Glutamatergic neuron (in vitro differentiated cells): ENCODE measurements at regions not wholly inside any gene's neighbourhood (a gene's known extent, or its start where the extent isn't known, plus 50 kb on each side); places are given as distances from the start of the nearest gene placed in this dataset.

Experiments
- DNase-seq: peaks from one replicate; pipeline ENCODE4 v3.0.0; 2022
- H3K27ac Mint-ChIP-seq: one replicate; pipeline ENCODE4 v1.8.0; 2020; ENCODE audit warnings: mild to moderate bottlenecking, mixed read lengths, inconsistent platforms; ENCODE audit not compliant: unreplicated experiment
- H3K27me3 Mint-ChIP-seq: one replicate; pipeline ENCODE4 v1.8.0; 2020; ENCODE audit warnings: mild to moderate bottlenecking, moderate library complexity, mixed read lengths, inconsistent platforms; ENCODE audit not compliant: unreplicated experiment
- H3K36me3 Mint-ChIP-seq: one replicate; pipeline ENCODE4 v1.8.0; 2020; ENCODE audit warnings: mild to moderate bottlenecking, mixed read lengths, inconsistent platforms; ENCODE audit not compliant: unreplicated experiment
- H3K4me1 Mint-ChIP-seq: one replicate; pipeline ENCODE4 v1.8.0; 2020; ENCODE audit warnings: mild to moderate bottlenecking, low read depth, mixed read lengths, inconsistent platforms; ENCODE audit not compliant: unreplicated experiment
- H3K4me3 Mint-ChIP-seq: one replicate; pipeline ENCODE4 v1.8.0; 2020; ENCODE audit warnings: mild to moderate bottlenecking, mixed read lengths, inconsistent platforms; ENCODE audit not compliant: unreplicated experiment
- H3K9me3 Mint-ChIP-seq: one replicate; pipeline ENCODE4 v1.8.0; 2020; ENCODE audit warnings: mild to moderate bottlenecking, moderate library complexity, mixed read lengths, inconsistent platforms; ENCODE audit not compliant: unreplicated experiment
- TF ChIP-seq, protein P1 (sequence below): fragments of 200-600 bp; sonication (generic); IDR thresholded peaks from one replicate; pipeline ENCODE4 v1.5.0; 2021; ENCODE audit not compliant: partially characterized antibody, unreplicated experiment

- no peak overlapping the region for H3K4me3 Mint-ChIP-seq
- H3K27ac Mint-ChIP-seq: no peak overlapping the region
- DNase-seq: no peak
- TF ChIP-seq, protein P1, sequence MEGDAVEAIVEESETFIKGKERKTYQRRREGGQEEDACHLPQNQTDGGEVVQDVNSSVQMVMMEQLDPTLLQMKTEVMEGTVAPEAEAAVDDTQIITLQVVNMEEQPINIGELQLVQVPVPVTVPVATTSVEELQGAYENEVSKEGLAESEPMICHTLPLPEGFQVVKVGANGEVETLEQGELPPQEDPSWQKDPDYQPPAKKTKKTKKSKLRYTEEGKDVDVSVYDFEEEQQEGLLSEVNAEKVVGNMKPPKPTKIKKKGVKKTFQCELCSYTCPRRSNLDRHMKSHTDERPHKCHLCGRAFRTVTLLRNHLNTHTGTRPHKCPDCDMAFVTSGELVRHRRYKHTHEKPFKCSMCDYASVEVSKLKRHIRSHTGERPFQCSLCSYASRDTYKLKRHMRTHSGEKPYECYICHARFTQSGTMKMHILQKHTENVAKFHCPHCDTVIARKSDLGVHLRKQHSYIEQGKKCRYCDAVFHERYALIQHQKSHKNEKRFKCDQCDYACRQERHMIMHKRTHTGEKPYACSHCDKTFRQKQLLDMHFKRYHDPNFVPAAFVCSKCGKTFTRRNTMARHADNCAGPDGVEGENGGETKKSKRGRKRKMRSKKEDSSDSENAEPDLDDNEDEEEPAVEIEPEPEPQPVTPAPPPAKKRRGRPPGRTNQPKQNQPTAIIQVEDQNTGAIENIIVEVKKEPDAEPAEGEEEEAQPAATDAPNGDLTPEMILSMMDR: no peak
- H3K4me1 Mint-ChIP-seq: peaks cover 2% of the 10 kb centered on the region
- no peaks in the 10 kb centered on the region for H3K27me3 Mint-ChIP-seq
- no peaks in the 10 kb centered on the region for H3K9me3 Mint-ChIP-seq
- H3K36me3 Mint-ChIP-seq: no peaks in the 10 kb centered on the region
Observed at GRCh38 chrX:9329056-9329455, 135.8 kb upstream of the TBL1X start.

DNA sequence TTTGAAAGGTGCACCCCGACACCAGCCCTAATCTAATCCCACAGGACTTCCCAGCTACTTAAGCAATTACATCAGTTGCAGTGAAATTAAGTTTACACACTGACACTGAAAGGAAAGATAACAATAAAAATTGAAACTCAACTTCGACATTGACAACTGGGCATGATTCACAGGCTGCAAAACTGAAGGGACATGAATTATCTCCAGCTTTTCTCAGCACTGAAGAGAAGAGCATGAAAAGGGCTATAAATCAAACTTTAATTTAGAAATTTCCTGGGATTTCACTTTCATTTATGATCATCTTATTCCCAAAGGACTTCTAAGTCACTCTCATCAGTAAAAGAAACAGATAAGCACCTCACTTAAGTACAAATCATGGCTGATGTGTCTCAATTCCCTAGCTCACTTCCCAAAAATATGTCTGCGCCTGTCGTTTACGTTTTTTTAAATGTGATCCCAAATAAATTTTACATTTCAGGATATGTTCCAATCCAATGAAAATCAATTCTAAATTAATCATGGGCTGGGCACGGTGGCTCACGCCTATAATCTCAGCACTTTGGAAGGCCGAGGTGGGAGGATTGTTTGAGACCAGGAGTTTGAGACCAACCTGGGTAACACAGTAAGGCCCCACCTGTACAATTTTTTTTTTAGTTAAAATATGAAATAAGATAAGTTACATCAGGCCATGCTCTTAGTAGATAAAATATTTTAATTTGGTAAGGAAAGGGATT is 134.4 kb upstream of the TBL1X start:
- TF ChIP-seq, protein P1: no peak
- H3K4me3 Mint-ChIP-seq: no peak overlapping the region
- H3K9me3 Mint-ChIP-seq: no peaks in the 10 kb centered on the region
- peaks cover 2% of the 10 kb centered on the region for H3K4me1 Mint-ChIP-seq
- no peak for DNase-seq
- no peaks in the 10 kb centered on the region for H3K36me3 Mint-ChIP-seq
- no peaks in the 10 kb centered on the region for H3K27me3 Mint-ChIP-seq
- no peak overlapping the region for H3K27ac Mint-ChIP-seq

GRCh38 chrX:9333873-9334560 is 130.8 kb upstream of the TBL1X start:
- no peaks in the 10 kb centered on the region for H3K27me3 Mint-ChIP-seq
- H3K27ac Mint-ChIP-seq: no peak overlapping the region
- H3K4me1 Mint-ChIP-seq: peaks cover 4% of the 10 kb centered on the region
- TF ChIP-seq, protein P1: no peak
- H3K4me3 Mint-ChIP-seq: no peak overlapping the region
- peaks cover 1% of the 10 kb centered on the region for H3K9me3 Mint-ChIP-seq
- no peak for DNase-seq
- no peaks in the 10 kb centered on the region for H3K36me3 Mint-ChIP-seq

- peaks cover 4% of the 10 kb centered on the region for H3K4me1 Mint-ChIP-seq
- DNase-seq: no peak
- TF ChIP-seq, protein P1: no peak
- H3K27me3 Mint-ChIP-seq: no peaks in the 10 kb centered on the region
- H3K4me3 Mint-ChIP-seq: no peak overlapping the region
- no peaks in the 10 kb centered on the region for H3K36me3 Mint-ChIP-seq
- H3K9me3 Mint-ChIP-seq: peaks cover 1% of the 10 kb centered on the region
- H3K27ac Mint-ChIP-seq: no peak overlapping the region
Observed at GRCh38 chrX:9335251-9335650, 129.6 kb upstream of the TBL1X start.

DNA sequence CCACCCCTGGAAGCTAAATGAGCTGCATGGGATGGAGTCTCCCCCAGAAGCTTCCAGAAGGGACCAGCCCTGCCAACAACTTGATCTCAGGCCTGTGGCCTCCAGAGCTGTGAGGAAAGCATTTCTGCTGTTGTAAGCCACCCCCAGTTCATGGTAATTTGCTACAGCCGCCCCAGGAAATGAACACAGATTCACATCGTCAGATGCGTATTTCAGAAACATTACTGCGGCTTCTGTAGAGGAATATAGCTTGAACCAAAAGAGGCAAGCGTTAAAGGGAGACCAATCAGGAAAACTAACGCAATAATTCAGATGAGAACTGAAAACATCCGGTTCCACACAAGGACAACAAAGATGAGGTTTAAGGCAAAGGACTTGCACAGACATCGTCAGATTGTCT is 128.4 kb upstream of the TBL1X start:
- H3K27ac Mint-ChIP-seq: no peak overlapping the region
- DNase-seq: no peak
- TF ChIP-seq, protein P1: no peak
- H3K36me3 Mint-ChIP-seq: no peaks in the 10 kb centered on the region
- H3K4me1 Mint-ChIP-seq: peaks cover 12% of the 10 kb centered on the region
- no peaks in the 10 kb centered on the region for H3K27me3 Mint-ChIP-seq
- peaks cover 1% of the 10 kb centered on the region for H3K9me3 Mint-ChIP-seq
- no peak overlapping the region for H3K4me3 Mint-ChIP-seq
